ENCODE measurements at regions not wholly inside any gene's neighbourhood (a gene's known extent, or its start where the extent isn't known, plus 50 kb on each side); places are given as distances from the start of the nearest gene placed in this dataset.

DNA sequence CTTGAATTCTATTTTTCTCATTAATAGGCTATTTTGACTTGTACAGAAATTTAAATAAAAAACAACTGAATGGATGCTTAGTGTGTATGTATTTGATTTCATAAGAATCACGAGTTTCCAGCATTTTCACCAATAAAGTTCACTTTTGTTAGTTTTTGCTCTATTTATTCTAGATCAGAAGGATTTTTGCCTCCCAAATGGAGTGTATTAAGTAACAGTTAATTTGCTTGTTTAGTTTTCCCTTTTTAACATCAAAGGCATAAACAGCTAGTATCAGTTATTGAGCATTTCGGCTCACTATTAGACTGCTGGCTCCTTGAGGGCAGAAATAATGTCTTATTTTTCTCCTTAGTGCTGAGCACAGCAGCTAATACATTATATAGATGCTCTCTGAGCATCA, 414.1 kb downstream of the FGF9 start:
- TF ChIP-seq, protein P1, sequence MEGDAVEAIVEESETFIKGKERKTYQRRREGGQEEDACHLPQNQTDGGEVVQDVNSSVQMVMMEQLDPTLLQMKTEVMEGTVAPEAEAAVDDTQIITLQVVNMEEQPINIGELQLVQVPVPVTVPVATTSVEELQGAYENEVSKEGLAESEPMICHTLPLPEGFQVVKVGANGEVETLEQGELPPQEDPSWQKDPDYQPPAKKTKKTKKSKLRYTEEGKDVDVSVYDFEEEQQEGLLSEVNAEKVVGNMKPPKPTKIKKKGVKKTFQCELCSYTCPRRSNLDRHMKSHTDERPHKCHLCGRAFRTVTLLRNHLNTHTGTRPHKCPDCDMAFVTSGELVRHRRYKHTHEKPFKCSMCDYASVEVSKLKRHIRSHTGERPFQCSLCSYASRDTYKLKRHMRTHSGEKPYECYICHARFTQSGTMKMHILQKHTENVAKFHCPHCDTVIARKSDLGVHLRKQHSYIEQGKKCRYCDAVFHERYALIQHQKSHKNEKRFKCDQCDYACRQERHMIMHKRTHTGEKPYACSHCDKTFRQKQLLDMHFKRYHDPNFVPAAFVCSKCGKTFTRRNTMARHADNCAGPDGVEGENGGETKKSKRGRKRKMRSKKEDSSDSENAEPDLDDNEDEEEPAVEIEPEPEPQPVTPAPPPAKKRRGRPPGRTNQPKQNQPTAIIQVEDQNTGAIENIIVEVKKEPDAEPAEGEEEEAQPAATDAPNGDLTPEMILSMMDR (conservative IDR thresholded peaks at IDR 0.05; ENCODE audit: low read length): no peak
- no peak for TF ChIP-seq EZH2phosphoT487 (IDR thresholded peaks at IDR 0.05; ENCODE audit: borderline replicate concordance)
